ENCODE measurements at regions not wholly inside any gene's neighbourhood (a gene's known extent, or its start where the extent isn't known, plus 50 kb on each side); places are given as distances from the start of the nearest gene placed in this dataset.

DNA sequence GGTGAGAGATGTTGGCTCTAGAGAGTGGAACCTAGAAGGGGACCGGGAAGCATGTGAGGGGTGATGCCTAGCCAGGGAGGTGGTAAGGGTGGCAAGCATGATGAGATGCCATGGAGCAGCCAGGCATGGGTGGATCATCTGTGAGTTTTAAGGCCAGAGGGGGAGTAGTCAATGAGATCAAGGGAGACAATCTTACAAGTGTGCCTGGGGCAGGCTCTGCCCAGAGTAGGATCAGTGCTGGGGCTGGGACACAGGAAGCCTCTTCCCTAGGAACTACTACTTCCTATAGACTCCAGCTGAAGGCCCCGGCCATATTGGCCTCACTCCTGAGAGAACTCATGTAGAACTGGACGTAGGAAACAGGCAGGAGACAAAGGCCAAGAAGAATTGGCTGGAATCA lies 192.4 kb upstream of the CSF3R start:
- DNase-seq, result no peak

DNA sequence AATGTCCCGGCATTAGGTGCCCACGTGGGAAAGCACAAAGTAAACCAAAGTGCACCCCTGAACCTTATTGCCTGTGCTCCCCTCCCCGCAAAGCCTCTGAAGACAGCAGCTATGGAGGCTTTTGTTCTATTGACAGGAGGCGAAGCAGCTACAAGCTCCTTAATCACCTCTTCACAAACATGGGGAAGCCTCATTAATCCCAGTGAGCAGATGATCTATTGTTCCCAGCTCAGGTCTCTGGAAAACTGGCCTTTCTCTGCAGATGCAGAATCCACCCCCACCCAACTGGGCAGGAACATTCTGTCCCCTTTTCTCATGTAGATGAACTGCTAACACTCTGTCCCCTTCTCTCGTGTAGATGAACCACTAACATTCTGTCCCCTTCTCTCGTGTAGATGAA lies 190.5 kb upstream of the CSF3R start:
- no peak for DNase-seq

DNA sequence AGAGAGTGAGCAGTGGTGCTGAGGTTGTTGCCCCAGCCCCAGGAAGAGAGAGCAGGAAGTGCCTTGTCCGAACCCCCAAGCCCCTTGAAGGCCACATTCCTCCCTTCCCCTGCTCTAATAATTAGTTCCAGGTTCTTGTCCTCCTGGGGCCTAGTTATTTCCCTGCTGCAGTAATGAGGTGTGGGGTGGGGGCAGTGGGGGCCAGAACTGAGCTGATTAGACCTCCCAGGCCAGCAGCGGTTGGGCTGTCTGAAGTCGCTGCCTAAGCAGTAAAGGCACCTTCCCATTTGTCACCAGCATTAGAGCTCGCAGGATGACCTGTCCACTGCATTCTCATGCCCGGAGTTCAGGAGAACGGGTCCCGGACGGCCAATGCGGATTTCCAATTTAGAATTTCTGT lies 186.5 kb upstream of the CSF3R start:
- DNase-seq, result no peak

DNA sequence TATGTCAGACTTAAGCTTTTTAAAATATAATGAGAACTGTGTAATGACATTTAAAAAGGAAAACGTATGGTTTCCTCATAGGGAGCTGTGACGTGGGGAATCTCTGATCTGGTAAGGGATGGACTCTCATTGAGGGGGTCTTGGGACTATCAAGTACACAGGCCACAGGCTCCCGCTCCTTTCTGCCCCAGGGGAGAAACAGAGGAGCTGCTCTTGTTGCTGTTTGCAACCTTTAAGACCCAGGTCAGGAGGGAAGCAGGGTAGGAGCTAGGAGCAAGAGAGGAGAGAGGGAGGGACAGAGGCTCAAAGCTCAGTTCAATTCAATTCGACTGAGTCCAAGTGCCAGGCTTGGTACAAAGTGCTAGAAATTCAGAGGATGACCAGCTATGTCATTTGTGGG lies 185.1 kb upstream of the CSF3R start:
- no peak for DNase-seq

DNA sequence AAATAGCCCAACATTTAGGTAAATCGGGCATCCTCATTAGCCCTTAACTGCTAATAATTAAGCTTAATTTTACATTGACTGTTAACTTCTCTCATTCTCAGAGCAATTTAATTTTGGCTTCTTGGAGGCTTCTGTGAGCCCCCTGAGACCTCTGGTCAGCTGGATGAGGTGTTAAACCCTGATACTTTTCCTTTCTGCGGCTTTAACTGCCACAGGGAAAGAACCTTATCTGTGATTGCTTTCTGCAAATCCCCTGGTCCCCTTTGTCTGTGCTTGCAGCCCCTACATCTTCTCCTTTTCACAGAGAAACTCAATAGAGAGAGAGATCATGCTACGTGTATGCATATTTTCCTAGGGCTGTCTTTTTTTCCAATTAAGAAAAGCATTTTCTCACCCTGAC lies 184.5 kb upstream of the CSF3R start:
- DNase-seq, result no peak

DNA sequence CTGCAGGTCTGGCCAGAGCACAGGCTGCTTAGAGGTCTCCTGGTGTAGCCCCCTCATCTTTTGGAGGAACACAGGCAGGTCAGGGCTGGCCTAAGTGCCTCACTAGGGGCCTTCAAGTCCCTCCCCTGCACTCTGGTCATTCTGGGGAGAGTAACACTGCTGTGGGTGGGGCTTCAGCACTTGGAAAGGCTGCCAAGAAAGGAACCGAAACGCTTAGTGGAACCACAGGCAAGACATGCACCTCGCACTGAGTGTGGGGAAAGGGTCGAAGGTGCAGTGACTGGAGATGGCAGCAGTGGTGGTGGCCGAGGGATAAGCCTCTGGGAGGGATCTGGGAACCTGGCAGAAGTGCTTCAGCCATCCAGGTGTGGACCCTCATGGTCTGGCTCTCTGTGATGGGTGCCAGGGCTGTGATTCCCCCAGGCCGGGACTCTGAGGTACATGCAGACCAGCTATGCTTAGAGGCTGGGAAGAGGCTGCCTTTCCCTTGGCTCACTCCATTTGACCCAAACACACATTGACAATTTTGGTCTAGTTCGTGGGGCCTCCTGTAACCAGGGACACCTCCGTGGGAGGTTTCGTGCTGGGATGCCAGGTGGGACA lies 182.9 kb upstream of the CSF3R start:
- DNase-seq, result no peak

DNA sequence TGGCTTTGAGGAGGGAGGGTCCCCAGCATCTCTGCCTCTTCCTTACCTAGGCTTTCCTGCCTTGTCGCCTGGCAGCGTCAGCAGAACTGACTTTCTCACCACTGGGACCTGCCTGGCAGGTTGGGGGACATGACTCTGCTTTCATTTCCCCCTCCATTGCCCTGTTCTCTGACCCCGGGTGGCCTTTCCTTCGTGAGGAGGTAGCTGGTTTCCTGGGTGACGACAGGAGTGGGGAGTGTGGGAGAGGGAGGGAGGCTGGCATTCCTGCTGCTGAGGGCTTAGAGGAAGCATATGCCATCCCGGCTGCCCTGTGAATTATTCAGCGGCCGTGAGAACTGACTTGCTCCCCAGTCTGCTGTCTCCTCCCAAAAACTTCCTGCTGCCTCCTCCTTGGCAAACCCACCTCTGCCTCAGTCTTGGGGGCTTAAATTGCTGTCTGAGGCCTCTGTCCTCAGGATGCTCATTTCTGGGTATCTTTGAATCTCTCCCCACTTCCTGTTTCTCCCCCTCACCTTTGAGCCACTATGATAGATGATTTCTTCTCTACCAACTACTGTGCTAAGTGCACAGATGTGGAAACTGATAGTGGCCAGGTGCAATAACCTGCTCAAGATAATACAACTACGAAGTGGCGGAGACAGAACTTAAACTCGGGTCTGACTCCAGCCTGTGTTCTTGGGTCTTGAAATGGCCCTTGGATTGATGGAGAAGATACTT lies 182.0 kb upstream of the CSF3R start:
- DNase-seq, result no peak

DNA sequence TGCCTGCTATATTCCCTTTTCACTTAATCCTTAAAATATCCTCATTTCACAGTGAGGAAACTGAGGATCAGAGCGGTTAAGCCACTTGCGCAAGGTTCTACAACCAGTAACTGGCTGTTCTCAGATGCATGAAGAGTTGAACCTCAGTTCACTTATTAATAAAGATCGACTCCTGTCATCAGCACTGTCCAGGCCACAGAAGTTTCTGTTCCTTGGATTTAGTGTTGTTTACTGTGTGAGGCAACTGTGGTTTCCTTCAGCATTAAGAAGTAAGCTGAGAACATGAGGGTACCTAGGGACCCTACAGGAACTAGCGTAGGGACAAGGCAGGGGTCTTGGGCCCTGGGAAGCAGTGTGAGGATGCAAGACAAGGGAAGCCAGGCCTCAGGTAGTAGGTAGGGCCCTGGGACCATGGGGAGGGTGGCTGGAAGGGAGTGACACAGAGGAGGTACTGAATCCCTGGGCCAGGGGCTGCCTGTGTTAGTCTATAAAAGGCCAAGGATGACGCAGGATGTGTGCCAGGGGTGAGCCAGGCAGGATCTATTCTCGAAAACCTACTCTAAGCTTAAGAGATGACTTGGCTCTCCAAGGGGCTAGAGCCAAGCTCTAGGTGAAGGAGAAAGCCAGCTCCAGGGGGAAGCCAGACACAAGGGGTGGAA lies 181.2 kb upstream of the CSF3R start:
- no peak for DNase-seq

DNA sequence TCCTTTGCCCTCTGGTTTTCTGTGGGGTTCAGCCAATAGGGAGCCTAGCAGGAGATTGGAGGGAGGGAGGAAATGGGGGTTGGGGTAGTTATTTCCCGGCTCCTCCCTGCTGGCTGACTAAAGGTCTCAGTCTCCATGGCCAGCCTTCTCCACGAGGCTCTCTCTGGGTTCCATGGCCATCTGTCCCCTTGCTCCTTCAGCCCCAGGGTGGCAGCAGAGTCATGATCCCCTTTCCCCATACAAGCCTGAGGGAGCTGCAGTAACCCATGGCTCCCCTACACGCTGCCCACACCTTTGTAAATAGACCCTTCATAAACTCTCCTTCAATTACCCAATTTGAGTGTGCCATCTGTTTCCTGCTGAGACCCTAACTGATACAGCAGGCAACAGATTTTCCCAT lies 176.1 kb upstream of the CSF3R start:
- no peak for DNase-seq

DNA sequence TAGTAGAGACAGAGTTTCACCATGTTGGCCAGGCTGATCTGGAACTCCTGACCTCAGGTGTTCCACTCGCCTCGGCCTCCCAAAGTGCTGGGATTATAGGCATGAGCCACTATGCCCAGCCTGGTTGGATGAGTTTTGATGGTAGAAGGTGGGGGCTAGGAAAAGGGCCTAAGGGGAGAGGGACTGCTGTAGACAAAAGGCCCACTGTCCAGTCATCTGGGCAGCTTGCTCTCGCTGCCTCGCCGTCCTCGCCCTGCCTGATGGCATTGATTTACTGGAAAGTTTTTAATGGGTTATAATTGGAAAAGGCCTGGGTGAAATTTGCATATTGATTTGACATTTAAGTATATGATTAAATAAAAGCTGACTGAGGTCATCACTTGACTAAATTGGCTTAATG lies 175.1 kb upstream of the CSF3R start:
- no peak for DNase-seq

DNA sequence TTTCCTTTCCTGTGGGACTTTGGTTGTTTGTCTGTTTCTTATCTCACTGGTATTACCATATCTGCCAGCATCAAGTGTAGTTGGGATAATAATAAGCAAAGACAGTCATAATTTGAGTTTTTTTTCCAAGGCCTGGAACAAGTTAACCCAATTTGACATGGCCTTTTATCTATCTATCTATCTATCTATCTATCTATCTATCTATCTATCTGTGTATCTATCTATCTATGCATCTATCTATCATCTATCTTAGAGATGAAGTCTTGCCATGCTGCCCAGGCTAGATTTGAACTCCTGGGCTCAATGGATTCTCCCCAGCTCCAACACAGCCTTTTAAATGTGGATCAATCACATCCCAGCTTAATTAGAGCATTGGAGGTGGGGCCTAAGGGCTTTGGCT lies 174.1 kb upstream of the CSF3R start:
- no peak for DNase-seq

DNA sequence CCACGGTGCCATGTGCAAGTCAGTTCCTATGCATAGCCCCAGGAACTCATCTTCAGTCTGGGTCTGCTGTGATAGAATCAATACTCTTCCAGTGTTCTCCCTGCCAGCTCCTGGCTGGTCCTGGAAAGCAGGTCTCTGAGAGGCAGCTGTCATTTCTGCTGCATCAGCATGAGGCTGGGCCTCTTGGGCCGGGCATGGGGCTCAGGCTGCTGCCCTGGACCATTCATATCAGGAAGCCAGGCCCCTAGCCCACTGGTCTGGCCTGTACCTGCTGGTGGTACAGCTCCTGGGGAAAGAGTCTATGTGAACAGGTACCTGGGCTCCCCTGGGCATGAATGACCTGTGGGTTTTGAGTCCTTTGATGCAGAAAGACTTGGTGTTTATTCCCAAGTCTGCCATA lies 173.6 kb upstream of the CSF3R start:
- no peak for DNase-seq

DNA sequence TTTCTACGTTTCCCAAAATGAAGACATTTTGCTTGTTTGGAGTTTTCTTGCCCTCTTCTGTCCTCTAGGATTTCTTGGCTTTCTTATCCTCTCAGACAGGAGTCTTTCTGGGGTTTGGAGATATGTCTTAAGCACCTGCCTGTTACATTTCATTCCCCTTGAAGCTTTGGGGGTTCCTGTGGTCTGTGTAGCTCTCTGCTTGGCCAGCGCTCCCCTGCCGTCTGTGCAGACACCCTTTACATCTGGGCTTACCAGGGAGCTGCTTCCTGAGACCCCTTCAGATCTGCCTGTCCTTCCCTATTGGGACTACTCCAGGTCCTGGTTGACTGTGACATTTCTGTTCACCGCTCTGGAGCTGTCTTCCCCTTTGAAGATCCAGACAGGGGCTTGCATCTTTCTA lies 171.9 kb upstream of the CSF3R start:
- DNase-seq, result no peak

DNA sequence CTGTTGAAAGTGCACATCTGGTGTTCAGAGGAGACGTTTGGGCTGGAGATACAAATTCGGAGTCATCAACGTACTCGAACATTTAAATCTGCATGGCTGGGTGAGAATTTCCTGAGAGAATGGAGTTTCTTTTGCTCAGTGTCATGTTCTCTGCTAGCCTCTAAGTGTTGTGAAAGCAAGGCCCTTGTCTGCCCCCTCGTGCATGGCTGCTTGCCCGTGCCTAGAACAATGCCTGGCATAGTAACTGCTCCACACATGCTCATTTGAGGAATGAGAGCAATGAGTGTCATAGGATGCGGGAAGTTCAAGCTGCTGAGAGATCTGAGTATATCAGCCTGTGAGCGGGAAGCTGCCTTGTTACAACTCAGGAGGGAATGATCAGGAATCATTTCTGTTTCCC lies 171.1 kb upstream of the CSF3R start:
- no peak for DNase-seq

DNA sequence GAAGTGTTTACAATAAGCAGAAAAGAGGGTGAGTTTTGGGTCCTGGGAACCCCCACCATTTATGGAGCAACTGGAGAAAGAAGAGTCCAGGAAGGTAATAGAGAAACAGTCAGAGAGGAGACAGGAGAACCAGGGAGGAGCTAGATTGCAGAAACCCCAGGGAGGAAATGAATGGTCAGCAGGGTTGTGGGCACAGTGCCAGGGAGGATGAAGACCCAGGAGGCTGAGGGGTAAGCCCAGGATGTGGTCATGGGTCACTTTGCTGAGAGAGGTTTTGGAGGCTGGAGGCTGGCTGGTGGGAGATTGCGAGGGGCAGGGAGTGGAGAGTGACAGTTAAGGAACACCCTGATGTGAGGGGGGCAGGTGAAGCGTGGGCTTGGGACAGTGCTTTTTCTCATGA lies 169.9 kb upstream of the CSF3R start:
- DNase-seq, result no peak

DNA sequence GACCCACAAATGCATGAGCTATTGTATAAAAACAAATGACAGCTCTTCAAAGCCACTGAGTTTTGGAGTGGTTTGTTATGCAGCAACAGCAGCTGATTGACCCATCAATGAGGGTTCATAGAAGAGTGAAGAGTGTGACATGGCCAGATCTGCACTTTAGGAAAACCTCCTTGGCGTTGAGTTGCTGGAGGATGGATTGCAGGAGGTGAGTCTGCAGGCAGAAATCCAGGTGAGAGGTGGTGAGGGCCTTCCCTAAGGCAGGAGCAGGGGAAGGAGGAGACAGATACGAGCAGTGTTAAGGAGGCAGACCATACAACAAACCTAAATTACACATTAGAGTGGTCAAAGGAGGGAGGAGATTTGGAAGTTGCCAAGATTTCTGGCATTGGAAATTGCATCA lies 169.3 kb upstream of the CSF3R start:
- no peak for DNase-seq

DNA sequence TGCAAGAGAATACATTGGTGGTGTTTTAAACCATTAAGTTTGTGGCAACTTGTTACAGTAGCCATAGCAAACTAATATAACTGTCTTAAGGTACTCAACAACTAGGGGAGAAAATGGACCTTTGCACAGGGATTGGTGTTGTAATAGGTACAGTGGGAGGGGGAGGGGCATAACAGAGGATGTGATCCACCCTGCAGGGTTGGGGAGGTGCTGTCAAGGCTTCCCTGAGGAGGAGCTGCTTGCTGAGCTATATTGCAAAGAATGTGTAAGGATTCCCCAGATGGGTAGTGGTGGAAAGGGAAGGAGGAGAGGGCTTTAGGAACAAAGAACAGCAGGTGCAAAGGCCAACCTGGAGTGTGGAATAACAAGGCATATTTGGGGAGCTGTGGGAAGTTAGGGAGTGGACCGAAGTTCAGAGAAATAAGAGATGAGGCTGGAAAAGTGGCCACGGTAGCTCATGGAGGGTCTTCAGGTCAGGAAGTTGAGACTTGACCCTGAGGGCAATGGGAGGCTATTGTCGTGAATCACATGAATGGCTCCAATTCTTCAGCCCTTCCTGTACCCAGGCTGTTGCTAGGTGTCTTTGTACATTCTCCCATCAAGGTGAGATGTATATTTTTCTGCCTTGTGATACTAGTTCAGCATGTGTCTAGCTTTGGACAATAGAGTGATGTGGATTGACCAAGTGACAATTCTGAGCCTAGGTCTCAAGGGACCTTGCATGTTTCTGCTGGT lies 168.6 kb upstream of the CSF3R start:
- DNase-seq, result no peak

DNA sequence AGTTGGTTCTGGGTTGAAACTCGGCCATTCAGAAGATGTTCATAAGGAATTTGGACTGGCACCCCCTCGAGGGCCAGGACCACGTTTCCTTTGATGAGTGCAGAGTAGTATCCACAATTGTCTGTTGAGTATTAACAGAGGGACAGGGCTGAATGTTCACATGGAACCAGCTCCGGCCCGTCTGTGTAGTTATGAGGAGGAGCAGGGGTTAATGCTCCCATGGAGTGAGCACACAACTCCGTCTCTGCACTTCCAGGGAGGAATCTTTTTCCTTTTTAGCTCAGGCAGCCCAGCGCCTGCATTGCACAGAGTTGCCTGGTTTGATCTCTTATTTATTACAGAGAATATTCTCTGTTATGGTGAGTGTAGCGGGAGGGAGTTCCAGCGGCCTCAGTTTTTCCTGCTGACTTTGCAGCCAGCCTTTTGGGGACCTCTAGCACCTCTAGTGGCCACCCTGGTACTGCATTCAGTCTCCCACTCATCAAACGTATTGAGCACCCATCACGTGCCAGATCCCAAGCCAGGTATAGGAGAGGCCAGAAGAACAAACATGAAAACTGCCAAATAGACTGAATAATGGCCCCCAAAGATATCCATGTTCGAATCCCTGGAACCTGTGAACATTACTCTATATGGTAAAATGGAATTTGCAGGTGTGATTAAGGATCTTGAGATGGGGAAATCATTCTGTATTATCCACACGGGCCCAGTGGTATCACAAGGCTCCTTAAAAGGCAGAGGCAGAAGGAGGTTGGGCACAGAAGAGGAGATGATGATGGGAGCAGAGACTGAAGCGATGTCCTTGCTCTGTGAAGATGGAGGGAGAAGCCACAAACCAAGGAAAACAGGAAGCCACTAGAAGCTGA lies 167.7 kb upstream of the CSF3R start:
- DNase-seq, result peak; percentile 76

DNA sequence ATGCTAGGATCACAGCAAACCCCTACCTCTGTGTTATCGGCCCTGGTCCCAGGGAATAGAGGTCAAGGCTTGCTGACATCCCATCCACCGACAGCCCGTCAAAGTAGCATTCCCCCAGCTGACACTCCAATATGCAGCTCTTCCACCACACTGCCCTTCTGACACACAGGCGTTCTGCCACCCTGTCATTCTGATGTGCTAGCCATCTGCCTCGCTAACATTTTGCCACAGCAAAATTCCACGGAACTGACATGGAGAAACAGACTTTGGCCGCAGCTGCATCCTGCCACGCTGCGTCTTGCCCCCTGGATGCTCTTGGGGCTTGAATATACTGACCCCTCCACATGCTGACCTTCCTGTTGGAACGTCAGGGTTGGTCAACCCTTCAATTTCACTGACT lies 163.2 kb upstream of the CSF3R start:
- no peak for DNase-seq

DNA sequence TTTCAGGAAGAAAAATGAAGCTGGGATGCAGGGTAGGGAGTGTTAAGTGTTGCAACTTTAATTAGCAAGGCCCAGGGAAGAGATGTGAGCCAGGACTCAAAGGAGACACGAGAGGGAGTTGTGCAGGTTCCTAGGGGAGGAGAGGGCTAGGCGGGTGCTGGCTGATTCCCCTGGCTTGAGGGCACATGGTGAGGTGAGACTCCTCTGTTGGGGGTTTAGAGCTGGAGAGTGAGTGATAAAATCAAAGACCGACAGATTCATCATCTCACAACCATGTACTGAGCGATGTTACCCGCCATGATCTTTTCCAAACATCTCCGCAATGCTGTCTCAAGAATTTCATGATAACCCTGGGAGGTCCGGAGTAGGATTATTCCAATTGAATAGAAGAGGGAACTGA lies 161.8 kb upstream of the CSF3R start:
- DNase-seq, result no peak

DNA sequence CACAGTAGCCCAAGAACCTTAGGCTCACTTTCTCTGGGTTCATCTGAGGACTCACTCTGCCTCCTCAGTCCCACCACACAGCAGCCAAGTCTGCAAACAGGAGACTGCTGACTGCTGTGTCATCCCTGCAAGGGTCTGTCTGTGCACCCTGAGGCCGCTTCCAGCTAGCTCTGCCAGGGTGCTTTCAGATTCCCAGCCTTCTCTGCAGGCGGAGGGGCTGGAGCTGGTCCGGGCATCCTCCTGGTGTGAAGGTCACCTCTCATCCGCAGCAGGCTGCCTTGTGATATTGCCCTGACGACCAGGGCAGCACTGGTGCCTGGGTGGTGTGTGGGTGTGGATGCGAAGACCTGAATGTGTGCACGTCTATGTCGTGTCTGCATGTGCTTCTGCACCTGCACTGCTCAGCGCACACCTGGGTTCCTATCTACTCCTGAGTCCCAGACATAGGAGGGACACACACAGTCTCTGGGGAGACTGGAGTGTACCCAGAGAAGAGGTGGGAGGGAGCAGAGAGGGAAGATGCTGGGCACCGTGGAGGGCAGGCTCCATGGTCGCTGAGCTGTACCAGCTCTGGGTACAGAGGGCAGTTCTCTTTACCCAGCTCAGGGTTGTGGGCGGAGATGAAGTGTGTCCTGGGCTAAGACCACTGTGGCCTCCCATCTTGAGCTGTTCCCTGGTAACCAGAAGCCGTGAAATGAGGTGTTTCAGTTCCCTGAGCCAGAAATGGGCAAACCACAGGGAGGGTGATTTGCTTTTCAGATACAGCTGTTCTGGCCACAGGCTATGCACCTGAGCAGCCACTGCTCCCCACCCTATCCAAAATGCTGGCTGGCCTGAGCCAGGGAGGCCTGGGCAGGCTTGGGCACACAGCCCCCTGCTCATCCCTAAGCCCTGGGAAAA lies 160.9 kb upstream of the CSF3R start:
- no peak for DNase-seq

DNA sequence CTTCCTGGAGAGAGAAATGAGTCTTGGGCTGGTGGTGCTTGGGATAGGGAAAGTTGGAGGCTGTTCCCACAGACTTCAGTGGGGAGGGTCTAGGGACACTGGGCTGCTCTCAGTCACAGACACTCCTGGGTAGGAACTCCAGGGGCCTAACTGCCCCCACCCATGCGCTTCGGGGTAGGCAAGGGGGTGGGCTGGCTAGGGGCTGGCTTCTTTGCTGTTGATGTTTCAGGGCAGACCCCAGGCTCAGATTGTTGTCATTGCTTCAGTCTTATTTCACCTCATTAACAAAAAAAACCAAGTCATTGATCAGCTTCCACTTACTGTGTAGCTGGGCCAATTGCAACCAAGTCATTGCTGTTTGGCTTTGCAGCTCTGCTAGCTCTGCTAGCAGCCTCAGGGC lies 160.1 kb upstream of the CSF3R start:
- DNase-seq, result no peak

Measured in activated CD4-positive, CD25-positive, alpha-beta regulatory T cell treated with anti-CD3 and anti-CD28 coated beads, Interleukin-2, amount 50 U/mL, for 72 hours (primary cell).